GM23248 (cell line): ENCODE measurements at regions not wholly inside any gene's neighbourhood (a gene's known extent, or its start where the extent isn't known, plus 50 kb on each side); places are given as distances from the start of the nearest gene placed in this dataset.

Source experiments
- EZH2 ChIP-seq: fragments of 200-600 bp; sonication (generic); IDR thresholded peaks from 2 replicates; pipeline ENCODE4 v1.6.1; 2018; ENCODE audit warnings: antibody characterized with exemption, mild to moderate bottlenecking; ENCODE audit not compliant: insufficient read depth, poor library complexity, severe bottlenecking
- EZH2phosphoT487 ChIP-seq: fragments of 200-600 bp; sonication (generic); IDR thresholded peaks from 2 replicates; pipeline ENCODE4 v1.6.1; 2018; ENCODE audit warnings: antibody characterized with exemption, moderate library complexity, mild to moderate bottlenecking, low read depth; ENCODE audit not compliant: insufficient read depth

GRCh38 chr18:39191058-39191457 is 1625.5 kb upstream of the CELF4 start:
- TF ChIP-seq EZH2: no peak
- no peak for TF ChIP-seq EZH2phosphoT487
